ENCODE measurements at regions not wholly inside any gene's neighbourhood (a gene's known extent, or its start where the extent isn't known, plus 50 kb on each side); places are given as distances from the start of the nearest gene placed in this dataset.

GRCh38 chr9:3674561-3674960, 148.8 kb upstream of the RFX3 start:
- no CpG with 5 or more reads among the region's 5 CpGs for WGBS (ENCODE audit: extremely low coverage, insufficient read length, low lambda C conversion rate)
- H2BK12ac ChIP-seq (ENCODE audit: insufficient read length, low read depth, low read length), result no peak overlapping the region

More at GRCh38 chr9:3674561-3674960, 148.8 kb upstream of the RFX3 start:
- Histone ChIP-seq H4K8ac (replicated peaks; ENCODE audit: insufficient read length, low read depth, low read length) (no peak overlapping the region), H3K9ac (ENCODE audit: extremely low read depth, insufficient read length, low read length) (no peak overlapping the region), H2BK120ac (ENCODE audit: low read depth, low read length, poor library complexity, severe bottlenecking) (no peak overlapping the region), H3K4ac (ENCODE audit: low read depth, low read length) (no peak overlapping the region), H3K27me3 (ENCODE audit: insufficient read depth, low read length) (no peaks in the 10 kb centered on the region), H4K20me1 (ENCODE audit: control insufficient read depth, insufficient read depth, insufficient read length) (no peaks in the 10 kb centered on the region), H2BK5ac (ENCODE audit: insufficient read length, low read length) (no peak overlapping the region), H3K9me3 (ENCODE audit: control insufficient read depth, low read depth, low read length) (no peaks in the 10 kb centered on the region), H3T11ph (ENCODE audit: low read length) (no peak overlapping the region), H4K5ac (ENCODE audit: insufficient read length, low read depth, low read length) (no peak overlapping the region), H3K79me2 (ENCODE audit: insufficient read depth, low read length) (no peaks in the 10 kb centered on the region), H3K27ac (ENCODE audit: insufficient read length, low read depth, low read length) (no peak overlapping the region), H2AFZ (ENCODE audit: low read length) (no peak overlapping the region), H3K79me1 (ENCODE audit: insufficient read depth, low read depth, low read length, poor library complexity, severe bottlenecking) (no peaks in the 10 kb centered on the region), H4K91ac (ENCODE audit: insufficient read length, low read depth, low read length) (no peak overlapping the region), H3K56ac (ENCODE audit: insufficient read length, low read depth, low read length) (no peak overlapping the region), H3K4me2 (ENCODE audit: insufficient read depth, insufficient read length, low read length) (no peak overlapping the region), H2BK15ac (ENCODE audit: low read depth, low read length) (no peak overlapping the region), H3K23me2 (ENCODE audit: insufficient read length, low read depth, low read length, poor library complexity, severe bottlenecking) (no peaks in the 10 kb centered on the region), H2BK20ac (ENCODE audit: low read depth, low read length, poor library complexity, severe bottlenecking) (no peak overlapping the region), H3K18ac (ENCODE audit: insufficient read length, low read depth, low read length) (no peak overlapping the region), H2AK5ac (ENCODE audit: insufficient read length, low read length) (no peak overlapping the region), H3K23ac (ENCODE audit: insufficient read length, low read depth, low read length) (no peak overlapping the region), H3K4me1 (ENCODE audit: insufficient read depth, low read length) (no peaks in the 10 kb centered on the region), H3K14ac (ENCODE audit: insufficient read depth, low read length) (no peak overlapping the region)
- H3K27ac Mint-ChIP-seq, result peak overlapping the region in 2 of 3 experiments; percentile 2 to 41; a peak in 1 of 7 replicates
- DNase-seq, result no peak
- no peaks in the 10 kb centered on the region for H3K9me3 Mint-ChIP-seq
- no peak overlapping the region for H3K4me3 Mint-ChIP-seq
- no peaks in the 10 kb centered on the region for H3K27me3 Mint-ChIP-seq (ENCODE audit: low read depth)
- TF ChIP-seq, protein P1, sequence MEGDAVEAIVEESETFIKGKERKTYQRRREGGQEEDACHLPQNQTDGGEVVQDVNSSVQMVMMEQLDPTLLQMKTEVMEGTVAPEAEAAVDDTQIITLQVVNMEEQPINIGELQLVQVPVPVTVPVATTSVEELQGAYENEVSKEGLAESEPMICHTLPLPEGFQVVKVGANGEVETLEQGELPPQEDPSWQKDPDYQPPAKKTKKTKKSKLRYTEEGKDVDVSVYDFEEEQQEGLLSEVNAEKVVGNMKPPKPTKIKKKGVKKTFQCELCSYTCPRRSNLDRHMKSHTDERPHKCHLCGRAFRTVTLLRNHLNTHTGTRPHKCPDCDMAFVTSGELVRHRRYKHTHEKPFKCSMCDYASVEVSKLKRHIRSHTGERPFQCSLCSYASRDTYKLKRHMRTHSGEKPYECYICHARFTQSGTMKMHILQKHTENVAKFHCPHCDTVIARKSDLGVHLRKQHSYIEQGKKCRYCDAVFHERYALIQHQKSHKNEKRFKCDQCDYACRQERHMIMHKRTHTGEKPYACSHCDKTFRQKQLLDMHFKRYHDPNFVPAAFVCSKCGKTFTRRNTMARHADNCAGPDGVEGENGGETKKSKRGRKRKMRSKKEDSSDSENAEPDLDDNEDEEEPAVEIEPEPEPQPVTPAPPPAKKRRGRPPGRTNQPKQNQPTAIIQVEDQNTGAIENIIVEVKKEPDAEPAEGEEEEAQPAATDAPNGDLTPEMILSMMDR (conservative IDR thresholded peaks at IDR 0.05), result no peak
- no peaks in the 10 kb centered on the region for H3K36me3 Mint-ChIP-seq (ENCODE audit: insufficient read depth in 1 of 3, low read depth in 3 of 3)
- H3K4me1 Mint-ChIP-seq, result no peaks in the 10 kb centered on the region

Data from H9 (cell line).